ENCODE measurements at regions not wholly inside any gene's neighbourhood (a gene's known extent, or its start where the extent isn't known, plus 50 kb on each side); places are given as distances from the start of the nearest gene placed in this dataset.

DNA sequence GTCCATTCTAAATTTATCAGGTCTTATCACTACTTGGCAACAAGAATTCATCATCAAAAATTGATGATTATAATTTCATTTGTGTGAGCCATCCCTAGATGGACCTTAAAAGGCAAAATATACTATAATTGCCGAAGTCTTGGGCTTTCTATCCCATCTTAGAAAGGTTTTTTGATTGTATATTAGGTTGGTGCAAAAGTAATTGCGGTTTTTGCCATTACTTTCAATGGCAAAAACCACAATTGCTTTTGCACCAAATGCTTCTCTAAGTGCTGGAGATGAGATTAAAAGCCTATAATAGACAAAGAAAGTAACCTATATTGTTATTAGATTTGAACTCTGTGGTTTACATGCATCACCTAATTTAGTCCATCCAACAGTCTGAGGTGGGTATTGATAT, 612.9 kb downstream of the ZNF385D start:
- no peak for DNase-seq (ENCODE audit: low spot score)

DNA sequence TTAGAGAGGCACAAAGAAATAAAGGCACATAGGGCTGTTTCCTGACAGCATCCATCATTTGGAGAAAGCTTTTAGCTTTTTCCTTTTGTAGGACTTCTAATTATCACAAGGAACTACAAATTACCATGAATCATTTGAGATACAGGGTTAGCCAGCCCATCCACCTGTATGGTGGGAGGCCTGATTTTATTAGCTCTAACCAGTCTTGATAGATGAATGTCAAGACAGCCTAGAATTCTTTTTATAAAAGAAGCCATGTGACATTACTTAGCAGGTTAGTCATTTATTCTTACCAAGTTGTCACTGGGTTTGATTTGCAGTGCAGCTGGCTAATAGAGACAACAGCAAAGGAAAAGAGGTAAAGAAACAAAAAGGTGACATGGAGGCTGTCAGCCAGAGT, 618.1 kb downstream of the ZNF385D start:
- no peak for DNase-seq (ENCODE audit: low spot score)

DNA sequence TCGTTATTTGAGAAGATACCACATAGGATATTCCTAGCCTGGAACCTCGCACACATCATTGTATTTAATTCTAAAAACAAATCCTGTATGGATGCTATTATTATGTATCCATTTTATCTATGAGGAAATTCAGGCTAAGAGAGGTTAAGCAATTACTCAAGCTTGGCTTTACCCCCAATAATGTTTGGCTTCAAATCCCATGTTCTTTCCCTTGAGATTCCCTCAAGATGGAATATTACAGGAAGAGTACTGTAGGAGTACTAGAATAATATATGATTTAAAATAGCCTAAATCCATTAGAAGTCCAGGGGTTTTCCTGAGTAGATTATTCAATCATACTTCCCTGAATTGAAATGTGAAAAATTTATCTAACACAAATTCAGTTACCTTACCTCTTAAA, 630.2 kb downstream of the ZNF385D start:
- no peak for DNase-seq (ENCODE audit: low spot score)

DNA sequence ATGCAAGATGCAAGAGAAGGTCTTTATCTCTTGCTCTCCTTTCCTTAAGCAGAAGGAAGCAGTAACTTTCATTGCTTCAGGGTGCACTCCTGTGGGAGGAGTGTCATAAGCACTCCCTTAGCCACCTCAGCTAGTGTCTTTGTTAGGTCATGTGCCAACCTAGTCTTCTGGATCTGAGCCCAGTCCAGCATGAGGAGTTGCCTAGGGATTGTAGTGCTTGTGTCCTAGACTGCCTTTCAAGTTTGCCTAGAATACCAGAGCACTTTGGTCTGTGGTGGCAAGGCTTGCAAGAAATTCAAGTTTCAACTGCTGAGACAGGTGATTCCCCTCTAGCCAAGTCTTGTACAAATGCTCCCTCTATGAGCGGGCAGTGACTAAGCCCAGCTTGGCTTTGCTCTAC, 633.6 kb downstream of the ZNF385D start:
- DNase-seq (ENCODE audit: low spot score) = no peak

DNA sequence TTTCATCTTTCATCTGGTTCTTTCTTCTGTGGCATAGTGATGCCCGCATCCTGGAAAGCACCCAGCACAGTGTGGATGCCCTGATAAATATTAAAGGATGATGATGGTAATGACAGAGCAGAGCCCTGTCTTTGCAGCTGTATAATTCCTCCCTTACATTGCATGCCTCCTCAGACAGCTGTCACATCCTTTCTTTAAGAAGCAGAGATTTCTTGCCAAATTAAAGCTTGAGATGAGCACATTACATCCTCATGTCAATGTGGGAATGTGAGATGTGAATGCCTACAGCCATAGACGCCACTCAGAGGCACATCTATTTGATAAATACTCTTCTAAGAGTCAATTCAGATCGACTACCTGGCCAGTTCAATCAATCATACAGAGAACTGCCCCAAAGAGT, 642.0 kb downstream of the ZNF385D start:
- DNase-seq (ENCODE audit: low spot score) = no peak

DNA sequence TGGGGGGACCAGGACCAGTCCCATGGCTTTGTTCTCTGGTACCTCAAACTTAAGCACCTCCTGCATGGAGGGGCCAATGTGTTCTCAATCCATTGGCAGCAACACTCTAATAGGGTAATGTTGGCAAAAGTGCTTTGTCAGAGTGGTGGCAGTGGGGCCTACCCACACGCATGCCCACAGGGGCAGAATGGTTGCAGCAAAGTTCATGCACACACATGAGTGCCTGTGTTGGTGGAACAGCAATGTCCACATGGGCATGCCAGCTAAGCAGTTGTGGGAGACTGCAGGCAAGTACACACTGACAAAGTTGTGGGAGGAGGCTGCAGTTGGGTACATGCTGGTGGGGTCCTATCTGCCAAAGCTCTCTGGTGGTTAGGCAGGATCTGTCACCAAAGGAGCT, 645.2 kb downstream of the ZNF385D start:
- DNase-seq (ENCODE audit: low spot score) = no peak

DNA sequence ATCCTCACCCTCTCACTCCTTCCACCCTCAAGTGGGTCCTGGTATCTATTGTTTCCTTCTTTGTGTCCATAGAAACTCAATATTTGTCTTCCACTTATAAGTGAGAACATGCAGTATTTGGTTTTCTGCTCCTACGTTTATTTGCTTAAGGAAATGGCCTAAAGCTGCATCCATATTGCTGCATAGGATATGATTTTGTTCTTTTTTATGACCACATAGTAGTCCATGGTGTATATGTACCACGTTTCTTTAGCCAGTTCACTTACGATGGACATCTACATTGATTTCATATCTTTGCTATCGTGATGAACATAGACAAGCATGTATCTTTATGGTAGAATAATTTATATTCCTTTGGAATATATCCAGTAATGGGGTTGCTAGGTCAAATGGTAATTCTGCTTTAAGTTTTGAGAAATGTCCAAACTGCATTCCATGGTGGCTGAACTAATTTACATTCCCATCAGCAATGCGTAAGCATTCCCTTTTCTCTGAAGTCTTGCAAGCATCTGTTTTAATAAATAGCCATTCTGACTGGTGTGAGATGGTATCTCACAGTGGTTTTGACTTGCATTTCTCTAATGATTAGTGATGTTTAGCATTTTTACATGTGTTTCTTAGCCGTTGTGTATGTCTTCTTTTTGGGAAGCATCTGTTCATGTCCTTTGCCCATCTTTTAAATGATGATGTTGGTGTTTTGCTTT, 650.2 kb downstream of the ZNF385D start:
- DNase-seq (ENCODE audit: low spot score) = no peak

DNA sequence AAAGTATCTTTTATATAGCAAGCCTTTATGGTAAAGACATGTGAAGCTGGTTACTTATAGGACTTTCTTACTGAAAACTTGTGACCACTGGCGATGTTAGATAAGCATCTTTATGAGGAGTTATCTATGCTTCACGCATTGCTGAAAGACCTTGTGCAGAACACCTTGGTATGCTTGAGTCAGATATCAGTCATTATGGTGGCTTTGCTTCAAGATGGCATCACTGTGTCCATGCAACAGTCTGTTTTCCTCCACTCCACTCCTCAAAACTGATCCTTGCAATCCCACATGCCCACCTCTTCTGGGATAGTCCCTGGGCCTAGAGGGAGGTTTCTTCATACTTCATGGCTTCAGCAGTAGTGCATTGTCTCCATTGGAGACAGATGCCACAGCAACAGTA, 656.3 kb downstream of the ZNF385D start:
- DNase-seq (ENCODE audit: low spot score) = no peak

DNA sequence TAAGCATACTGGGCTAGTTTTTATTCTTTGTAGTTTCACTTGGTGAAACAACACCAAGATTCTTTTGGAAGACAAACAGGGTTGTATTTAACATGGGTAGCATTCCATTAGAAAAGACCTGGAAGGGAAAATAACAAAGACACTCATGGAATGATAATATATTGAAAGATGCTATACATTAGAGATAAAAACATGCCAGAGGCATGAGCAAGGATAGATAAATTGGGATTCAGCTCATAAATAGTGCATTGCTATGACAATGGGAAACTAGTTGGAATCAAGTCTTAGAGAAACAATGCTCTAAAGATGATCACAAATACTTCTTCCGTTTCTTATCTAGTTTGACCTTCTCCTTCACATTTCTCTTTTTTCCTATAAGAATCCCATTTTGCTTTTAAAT, 677.4 kb downstream of the ZNF385D start:
- DNase-seq (ENCODE audit: low spot score) = no peak

DNA sequence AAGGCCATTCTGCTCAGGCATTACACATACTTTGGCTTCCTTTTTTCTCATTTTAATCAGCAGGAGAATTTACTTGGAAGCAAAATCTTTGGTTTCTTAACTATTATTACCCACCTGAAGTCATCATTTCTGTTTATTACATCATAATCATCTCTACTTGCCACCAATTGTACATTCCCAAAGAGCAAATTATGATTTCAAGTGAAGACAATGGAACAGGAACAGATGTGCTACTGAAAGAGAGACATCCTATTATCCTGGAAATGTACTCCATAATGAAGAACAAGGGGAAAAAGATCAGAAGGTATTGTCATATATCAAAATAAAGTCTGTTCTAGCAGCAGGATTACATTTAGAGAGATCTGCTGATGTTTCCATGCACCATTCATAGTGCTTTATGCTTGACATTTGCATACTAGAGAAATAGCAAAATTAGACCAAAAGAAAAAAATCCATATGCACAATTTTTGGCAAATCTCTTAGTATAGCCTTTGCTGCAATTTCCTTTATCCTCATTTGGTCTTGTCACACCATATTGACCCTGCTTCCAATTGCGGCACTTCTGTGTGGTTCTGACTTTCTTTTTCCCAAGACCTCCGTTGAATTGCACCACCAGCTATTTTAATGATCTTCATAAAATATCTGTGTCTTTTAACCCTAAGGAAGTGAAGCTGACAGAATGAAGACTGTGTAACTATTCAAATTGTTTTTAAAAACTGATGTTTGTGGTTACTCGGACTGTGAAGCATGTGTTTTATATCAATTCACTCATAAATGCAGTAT, 683.8 kb downstream of the ZNF385D start:
- DNase-seq (ENCODE audit: low spot score) = no peak

DNA sequence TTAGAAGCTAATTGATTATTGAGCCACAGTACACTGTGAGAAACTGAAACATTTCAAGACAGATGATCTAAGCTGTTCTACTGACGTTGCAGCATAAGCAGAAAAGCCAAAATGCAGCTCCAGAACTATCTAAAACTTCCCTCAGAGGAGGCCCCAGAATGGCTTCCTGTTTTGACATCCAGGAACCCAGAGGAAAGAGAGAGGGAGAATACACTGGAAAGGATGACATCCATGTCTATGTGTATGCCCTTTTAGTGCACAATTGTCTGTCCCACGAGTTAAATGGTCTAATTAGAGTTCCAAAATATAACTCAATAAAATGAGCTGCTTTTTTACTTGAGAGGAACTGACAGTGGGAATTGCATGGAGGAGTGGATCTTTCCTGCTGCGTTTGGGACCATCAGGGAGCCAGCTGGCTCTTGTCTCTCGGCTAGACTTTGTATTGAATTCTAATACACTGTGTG, 688.1 kb downstream of the ZNF385D start:
- DNase-seq (ENCODE audit: low spot score) = no peak

DNA sequence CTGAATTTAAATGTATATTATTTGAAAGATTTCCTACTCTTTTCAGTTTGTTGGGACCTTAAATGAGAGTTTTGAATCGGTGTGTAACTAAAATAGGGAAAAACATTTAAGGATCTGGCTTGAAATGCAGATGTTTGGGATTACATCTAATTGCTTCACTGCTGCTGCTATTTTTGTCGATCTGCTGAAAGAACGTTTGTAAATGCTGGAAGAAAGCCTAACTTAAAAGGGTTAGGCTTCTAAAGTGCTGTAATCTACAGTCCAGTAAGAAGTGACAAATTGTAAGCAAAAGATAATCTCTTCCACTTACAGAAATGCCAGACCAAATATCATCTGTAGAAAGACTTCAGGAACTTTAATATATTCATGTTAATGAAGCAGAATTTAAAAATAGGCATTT, 691.6 kb downstream of the ZNF385D start:
- no peak for DNase-seq (ENCODE audit: low spot score)

DNA sequence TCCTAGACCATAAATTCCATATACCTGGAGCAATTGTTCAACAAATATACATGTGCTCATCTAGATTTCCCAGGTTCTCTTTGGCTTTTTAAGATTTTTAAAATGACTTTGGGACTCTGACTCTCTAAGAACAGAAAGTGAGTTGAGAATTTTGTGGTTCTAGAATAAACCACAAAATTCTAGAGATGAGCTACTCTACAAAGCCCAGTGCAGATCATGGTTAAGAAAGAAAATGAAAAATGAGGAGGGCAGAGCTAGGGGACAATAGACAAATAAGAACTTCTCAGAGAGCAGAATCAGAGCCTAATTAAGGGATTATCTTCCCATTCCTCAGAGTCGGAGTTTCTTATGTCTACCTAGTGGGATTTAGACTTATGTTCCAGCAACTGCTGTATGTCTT, 694.7 kb downstream of the ZNF385D start:
- no peak for DNase-seq (ENCODE audit: low spot score)

DNA sequence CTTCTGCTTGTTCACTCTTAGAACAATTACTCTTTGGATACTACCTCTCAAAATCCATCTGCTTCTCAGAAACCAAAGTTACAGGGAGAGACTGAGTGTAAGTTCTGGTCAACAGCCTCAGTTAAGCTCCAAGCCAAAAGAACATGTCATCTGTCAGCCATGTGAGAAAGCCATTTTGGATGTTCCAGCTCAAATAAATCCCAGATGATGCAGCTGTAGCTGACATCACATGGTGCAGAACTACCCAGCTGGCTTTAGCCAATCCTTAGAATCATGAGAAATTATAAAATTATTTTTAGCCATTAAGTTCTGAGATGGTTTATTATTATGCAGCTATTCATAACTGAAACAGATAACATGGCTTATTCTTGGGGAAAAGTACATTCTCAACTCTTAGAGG, 696.0 kb downstream of the ZNF385D start:
- DNase-seq (ENCODE audit: low spot score) = no peak

DNA sequence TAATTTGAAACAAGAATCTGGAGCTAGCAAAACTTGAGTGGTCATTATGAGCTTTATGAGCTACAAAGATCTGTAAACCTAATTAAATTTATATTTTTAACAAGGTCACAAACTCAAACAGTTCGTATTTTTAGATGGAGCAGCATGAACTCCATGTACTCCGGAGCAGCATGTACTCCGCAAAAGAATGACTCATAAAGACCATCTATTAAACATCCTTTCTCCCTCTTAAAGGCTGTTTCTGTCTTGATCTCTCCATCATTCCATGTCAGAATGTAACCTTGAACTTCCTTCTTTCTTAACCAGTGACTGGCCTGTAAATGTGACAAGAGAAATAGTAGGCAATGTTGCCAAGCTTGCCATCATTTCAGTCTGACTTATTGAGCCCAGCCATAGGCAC, 696.9 kb downstream of the ZNF385D start:
- DNase-seq (ENCODE audit: low spot score) = no peak

DNA sequence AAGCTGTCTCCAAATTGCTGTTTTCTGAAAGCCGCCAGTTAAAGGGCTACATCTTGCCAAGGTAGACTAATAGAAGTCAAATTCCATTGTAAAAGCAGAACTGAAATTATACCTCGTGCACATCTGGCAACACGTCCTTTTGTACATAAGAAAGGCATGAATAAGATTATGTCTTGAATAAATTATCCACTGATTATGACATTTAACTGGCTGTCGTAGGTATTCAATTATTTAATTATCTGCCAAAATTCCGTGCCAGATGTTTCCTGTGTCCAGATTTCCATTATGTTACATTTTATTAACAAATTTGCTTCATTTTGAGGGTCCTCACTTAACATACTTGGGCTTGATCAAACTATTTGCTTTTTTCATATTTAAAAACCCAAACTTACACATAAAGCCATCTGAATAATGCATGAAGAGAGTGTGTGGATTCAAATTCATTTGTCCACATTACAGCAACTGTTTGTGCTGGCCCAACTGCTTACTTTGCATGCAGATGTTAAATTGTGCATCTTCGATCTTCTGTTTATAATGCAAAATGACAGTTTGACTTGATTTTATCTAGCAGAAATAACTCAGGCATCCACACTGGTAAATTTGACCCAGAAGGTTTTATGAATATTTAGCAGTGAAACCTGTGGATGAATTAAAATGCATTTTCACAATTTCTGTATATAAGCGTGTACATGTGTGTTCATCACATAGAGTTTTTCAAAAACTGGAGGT, 701.5 kb downstream of the ZNF385D start:
- no peak for DNase-seq (ENCODE audit: low spot score)

DNA sequence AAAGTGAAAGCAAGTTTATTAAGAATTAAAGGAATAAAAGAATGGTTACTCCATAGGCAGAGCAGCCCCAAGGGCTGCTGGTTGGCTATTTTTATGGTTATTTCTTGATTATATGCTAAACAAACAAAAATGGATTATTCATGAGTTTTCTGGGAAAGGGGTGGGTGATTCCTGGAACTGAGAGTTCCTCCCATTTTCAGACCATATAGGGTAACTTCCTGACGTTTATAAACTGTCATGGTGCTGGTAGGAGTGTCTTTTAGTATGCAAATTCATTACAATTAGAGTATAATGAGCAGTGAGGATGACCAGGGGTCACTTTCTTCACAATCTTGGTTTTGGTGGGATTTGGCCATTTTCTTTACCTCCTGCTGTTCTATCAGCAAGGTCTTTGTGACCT, 707.9 kb downstream of the ZNF385D start:
- no peak for DNase-seq (ENCODE audit: low spot score)

DNA sequence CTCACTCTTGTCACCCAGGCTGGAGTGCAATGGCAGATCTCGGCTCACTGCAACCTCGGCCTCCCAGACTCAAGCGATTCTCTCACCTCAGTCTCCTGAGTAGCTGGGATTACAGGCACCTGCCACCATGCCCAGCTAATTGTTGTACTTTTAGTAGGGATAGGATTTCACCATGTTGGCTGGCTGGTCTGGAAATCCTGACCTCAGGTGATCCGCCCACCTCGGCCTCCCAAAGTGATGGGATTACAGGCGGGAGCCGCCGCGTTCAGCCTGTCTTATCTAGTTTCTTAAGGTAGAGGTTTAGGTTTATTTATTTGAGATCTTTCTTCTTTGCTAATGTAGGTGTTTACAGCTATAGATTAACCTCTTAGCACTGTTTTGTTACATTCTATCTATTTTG, 708.8 kb downstream of the ZNF385D start:
- DNase-seq (ENCODE audit: low spot score) = no peak

DNA sequence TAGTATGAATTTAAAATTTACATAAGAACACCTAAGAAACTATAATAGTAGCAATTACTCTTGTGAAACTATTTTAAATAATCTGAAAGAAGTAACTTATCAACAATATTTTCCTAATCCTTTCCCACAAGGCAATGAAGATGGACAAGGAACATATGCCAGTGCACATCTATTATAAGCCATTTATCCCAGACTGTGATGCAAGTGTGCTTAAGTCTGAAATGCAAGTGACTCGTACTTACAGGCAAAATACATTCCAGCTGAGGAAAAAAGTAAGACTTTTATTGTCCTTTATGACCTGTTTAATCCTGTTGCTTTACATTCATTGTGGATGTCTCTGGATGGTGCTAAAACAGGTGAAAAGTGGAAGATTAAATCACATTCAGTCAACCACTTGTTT, 709.4 kb downstream of the ZNF385D start:
- no peak for DNase-seq (ENCODE audit: low spot score)

DNA sequence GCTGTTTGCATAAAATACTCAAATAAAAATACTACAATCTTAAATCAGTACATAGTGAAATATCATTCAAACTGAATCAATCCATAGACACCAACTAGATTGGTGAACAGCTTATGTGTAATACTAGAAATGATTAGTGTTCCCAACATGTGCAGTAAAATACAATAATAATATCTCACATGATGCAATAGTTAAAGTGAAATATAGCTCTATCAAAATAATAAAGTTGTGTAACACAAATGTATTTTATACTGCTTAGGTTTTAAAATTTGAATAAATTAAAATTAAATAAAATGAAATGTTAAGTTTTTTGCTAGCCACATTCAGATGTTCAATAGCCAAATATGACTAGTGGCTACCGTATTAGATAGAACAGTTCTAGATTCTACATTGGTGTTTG, 714.1 kb downstream of the ZNF385D start:
- no peak for DNase-seq (ENCODE audit: low spot score)

DNA sequence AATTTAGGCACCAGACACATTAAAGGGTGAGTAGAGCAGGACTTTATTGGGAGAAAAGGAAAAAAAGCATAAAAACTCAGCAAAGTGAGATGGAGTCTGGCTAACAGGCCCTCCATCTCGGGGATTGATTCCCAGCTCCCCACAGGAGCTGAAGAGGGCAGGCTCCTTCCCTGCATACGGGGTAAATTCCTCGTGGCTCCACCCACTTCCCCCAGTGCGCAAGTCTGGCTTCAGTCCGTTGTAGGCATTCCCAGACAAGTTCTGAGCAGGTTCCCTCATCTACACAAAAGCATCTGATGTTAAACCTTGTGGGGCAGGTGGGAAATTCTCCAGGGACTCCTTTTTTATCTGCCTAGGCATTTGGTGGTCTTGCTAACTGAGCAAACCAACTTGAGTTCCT, 722.6 kb downstream of the ZNF385D start:
- no peak for DNase-seq (ENCODE audit: low spot score)

DNA sequence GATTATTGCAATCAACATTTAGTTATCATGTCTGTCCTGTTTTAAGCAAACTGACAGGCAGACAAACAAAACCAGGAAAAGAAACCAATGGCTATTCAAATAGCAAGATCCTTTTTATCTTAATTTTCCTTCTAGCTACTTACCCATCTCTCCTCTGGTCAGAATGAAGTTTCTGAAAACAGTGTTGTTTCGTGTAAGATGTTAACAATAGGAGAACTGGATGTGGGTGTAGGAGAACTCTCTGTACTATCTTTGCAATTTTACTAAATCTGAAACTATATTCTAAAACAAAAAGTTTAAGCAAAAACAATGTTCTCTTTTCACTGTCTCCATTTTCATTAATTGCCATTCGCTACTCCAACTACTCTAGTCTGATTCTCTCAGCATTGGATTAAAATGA, 726.4 kb downstream of the ZNF385D start:
- DNase-seq (ENCODE audit: low spot score) = no peak

DNA sequence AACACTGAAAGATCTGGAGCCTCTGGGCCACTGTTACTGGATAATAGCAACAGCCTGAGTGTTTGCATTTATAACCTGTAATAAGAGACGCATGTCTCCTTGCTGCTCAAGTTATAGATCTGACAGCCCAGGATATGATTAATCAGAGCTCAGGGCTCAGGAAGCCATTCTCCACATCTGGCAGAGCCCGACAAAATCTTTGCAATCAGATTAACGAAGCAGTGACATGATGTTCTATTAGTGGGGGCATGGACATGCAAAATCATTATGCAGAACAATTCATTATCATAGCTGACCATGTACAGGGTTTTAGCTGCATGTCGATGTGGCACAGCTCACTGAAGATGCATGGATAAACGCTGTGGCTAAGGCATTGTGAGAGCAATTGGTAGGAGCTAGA, 730.3 kb downstream of the ZNF385D start:
- DNase-seq (ENCODE audit: low spot score) = no peak
